ENCODE measurements at regions not wholly inside any gene's neighbourhood (a gene's known extent, or its start where the extent isn't known, plus 50 kb on each side); places are given as distances from the start of the nearest gene placed in this dataset.

DNA sequence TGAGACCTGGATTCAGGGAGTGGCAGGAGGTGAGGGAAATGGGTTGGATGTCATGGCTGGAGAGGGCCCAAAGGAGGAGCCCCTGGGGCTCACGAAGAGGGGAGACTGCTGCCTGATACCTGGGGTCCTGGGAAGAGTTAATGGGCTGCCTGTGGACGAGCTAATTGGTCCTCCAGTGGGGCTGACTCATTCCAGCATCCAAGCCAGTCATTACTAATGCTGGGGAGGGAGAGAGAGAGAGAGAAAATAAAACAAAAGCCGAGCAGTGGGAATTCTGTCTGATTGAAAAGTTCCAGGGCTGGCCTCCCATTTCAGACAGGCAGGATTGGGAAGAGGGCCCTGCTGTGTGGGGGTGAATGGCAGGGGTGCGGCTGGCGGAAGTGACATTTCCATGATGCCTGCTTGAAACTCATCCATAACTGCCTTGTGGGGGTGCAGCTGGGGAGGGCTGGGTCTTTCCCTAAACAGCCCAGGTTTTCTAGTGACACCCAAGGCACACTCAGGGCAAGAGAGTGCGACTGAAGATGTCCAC lies 297.8 kb downstream of the RPS24 start:
- TF ChIP-seq, protein P1, sequence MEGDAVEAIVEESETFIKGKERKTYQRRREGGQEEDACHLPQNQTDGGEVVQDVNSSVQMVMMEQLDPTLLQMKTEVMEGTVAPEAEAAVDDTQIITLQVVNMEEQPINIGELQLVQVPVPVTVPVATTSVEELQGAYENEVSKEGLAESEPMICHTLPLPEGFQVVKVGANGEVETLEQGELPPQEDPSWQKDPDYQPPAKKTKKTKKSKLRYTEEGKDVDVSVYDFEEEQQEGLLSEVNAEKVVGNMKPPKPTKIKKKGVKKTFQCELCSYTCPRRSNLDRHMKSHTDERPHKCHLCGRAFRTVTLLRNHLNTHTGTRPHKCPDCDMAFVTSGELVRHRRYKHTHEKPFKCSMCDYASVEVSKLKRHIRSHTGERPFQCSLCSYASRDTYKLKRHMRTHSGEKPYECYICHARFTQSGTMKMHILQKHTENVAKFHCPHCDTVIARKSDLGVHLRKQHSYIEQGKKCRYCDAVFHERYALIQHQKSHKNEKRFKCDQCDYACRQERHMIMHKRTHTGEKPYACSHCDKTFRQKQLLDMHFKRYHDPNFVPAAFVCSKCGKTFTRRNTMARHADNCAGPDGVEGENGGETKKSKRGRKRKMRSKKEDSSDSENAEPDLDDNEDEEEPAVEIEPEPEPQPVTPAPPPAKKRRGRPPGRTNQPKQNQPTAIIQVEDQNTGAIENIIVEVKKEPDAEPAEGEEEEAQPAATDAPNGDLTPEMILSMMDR (IDR thresholded peaks at IDR 0.05), result no peak
- no peak for TF ChIP-seq EP300 (IDR thresholded peaks at IDR 0.05)
